Activated T-helper 9 cell treated with anti-CD3 and anti-CD28 coated beads, Interleukin-2, amount 50 U/mL, for 16 hours (primary cell): ENCODE measurements at regions not wholly inside any gene's neighbourhood (a gene's known extent, or its start where the extent isn't known, plus 50 kb on each side); places are given as distances from the start of the nearest gene placed in this dataset.
"Not testable (repeated sequence)": the region's sequence is repeated elsewhere in the genome, so short reads cannot be mapped to it uniquely, and the experiment has no call there.

Experiments used
- DNase-seq: peaks from one replicate; pipeline ENCODE4 v3.0.0-alpha.2; 2020; ENCODE audit warnings: low read depth

- no peak for DNase-seq
These were observed 93.8 kb upstream of the MDM1 start for GRCh38 chr12:68425998-68426397.

GRCh38 chr12:68428211-68428610, 96.0 kb upstream of the MDM1 start:
- DNase-seq = no peak

GRCh38 chr12:68428724-68429501, 96.8 kb upstream of the MDM1 start:
- no peak for DNase-seq

- no peak for DNase-seq
These were observed 97.5 kb upstream of the MDM1 start for GRCh38 chr12:68429696-68430095.

- DNase-seq = no peak
These were observed 99.6 kb upstream of the MDM1 start for GRCh38 chr12:68431786-68432185.

GRCh38 chr12:68432622-68433021, 100.5 kb upstream of the MDM1 start:
- DNase-seq = no peak

- DNase-seq = no peak
These were observed 102.5 kb upstream of the MDM1 start for GRCh38 chr12:68434391-68435298.

GRCh38 chr12:68435299-68435637, 103.1 kb upstream of the MDM1 start:
- no peak for DNase-seq

- DNase-seq = no peak
These were observed 103.7 kb upstream of the MDM1 start for GRCh38 chr12:68435816-68436215.

GRCh38 chr12:68438601-68439000, 106.4 kb upstream of the MDM1 start:
- DNase-seq = no peak

- DNase-seq = no peak
These were observed 107.3 kb upstream of the MDM1 start for GRCh38 chr12:68439368-68440045.

GRCh38 chr12:68440068-68440581, 108.0 kb upstream of the MDM1 start:
- no peak for DNase-seq

GRCh38 chr12:68441167-68441566, 109.0 kb upstream of the MDM1 start:
- no peak for DNase-seq

GRCh38 chr12:68442353-68442972, 110.3 kb upstream of the MDM1 start:
- DNase-seq = not testable (repeated sequence)

- not testable (repeated sequence) for DNase-seq
These were observed 111.5 kb upstream of the MDM1 start for GRCh38 chr12:68443695-68444094.

GRCh38 chr12:68445824-68446223, 113.7 kb upstream of the MDM1 start:
- no peak for DNase-seq

- no peak for DNase-seq
These were observed 114.2 kb upstream of the MDM1 start for GRCh38 chr12:68446384-68446783.

GRCh38 chr12:68446901-68447796, 115.0 kb upstream of the MDM1 start:
- DNase-seq = no peak

GRCh38 chr12:68447797-68448260, 115.7 kb upstream of the MDM1 start:
- no peak for DNase-seq

GRCh38 chr12:68449196-68449595, 117.0 kb upstream of the MDM1 start:
- DNase-seq = no peak

- no peak for DNase-seq
These were observed 118.7 kb upstream of the MDM1 start for GRCh38 chr12:68450947-68451260.
